Stomach (tissue), 8 donors: ENCODE measurements at regions not wholly inside any gene's neighbourhood (a gene's known extent, or its start where the extent isn't known, plus 50 kb on each side); places are given as distances from the start of the nearest gene placed in this dataset.

Experiments used
- DNase-seq, 2 donors: peaks; one replicate each; pipeline versions ENCODE4 v3.0.0 to v3.0.0-alpha.2; 2013 to 2019
- H3K27ac ChIP-seq, 5 donors: fragments of 200-600 bp in 4 of 5; sonication (generic) in 4 of 5; one replicate each; pipeline ENCODE4 v1.5.1; 2013 to 2019; ENCODE audit warnings: mild to moderate bottlenecking in 1 of 5, moderate library complexity in 1 of 5
- H3K27me3 ChIP-seq, 3 donors: fragments of 200-600 bp; sonication (generic); one replicate each; pipeline ENCODE4 v1.5.1; 2017 to 2019; ENCODE audit warnings: mixed run types in 1 of 3
- H3K36me3 ChIP-seq, 4 donors: fragments of 200-600 bp; sonication (generic); 1 replicate in 3 of 4; 2 replicates in 1 of 4; pipeline ENCODE4 v1.5.1; 2016 to 2019
- H3K4me1 ChIP-seq, 4 donors: fragments of 200-600 bp; sonication (generic); one replicate each; pipeline ENCODE4 v1.5.1; 2016 to 2019
- H3K4me3 ChIP-seq, 4 donors: fragments of 200-600 bp; sonication (generic) in 3 of 4; one replicate each; pipeline ENCODE4 v1.5.1; 2016 to 2019; ENCODE audit warnings: mild to moderate bottlenecking in 1 of 4
- H3K9me3 ChIP-seq, 4 donors: fragments of 200-600 bp; sonication (generic); one replicate each; pipeline ENCODE4 v1.5.1; 2016 to 2019
- EP300 ChIP-seq: sonication (generic); formaldehyde crosslinking; IDR thresholded peaks from one replicate; pipeline ENCODE4 v1.6.1; 2017; ENCODE audit warnings: antibody characterized with exemption
- POLR2A ChIP-seq, 4 donors: fragments of 450-650 bp; IDR thresholded peaks; one replicate each; pipeline ENCODE4 v1.6.1; 2016; ENCODE audit warnings: antibody characterized with exemption in 4 of 4, control low read depth in 2 of 4, mild to moderate bottlenecking in 1 of 4, moderate library complexity in 1 of 4
- POLR2AphosphoS5 ChIP-seq, 3 donors: sonication (generic); formaldehyde crosslinking; IDR thresholded peaks; one replicate each; pipeline ENCODE4 v1.6.1; 2016; ENCODE audit warnings: antibody characterized with exemption in 3 of 3
- WGBS, 5 donors: extraction: QIAGEN DNeasy Blood & Tissue Kit in 3 of 5; methylation state at CpG; one replicate each; pipeline versions ENCODE4 v1.1.5 to v1.1.7; 2013 to 2018; 5-methylcytosine and 5-hydroxymethylcytosine counted together
- intact Hi-C: fragments of 100-400 bp; cut with DNase I; formaldehyde crosslinking; loops from one replicate; pipeline ENCODE4 v1.15.1; 2023; ENCODE audit warnings: low total_unique reads
- TF ChIP-seq, protein P1 (sequence below), 7 experiments: fragments of 450-650 bp in 4 of 7; fragments of 200-600 bp in 3 of 7; sonication (generic) in 3 of 7; IDR thresholded peaks; one replicate each; pipeline ENCODE4 v1.5.1; 2016 to 2019; ENCODE audit warnings: antibody characterized with exemption in 7 of 7, control low read depth in 2 of 7, mild to moderate bottlenecking in 1 of 7
- donor health status: healthy with polysubstance abuse.
- donor health status: Bipolar disorder and iron deficiency.
- donor health status: healthy.

- no peak for TF ChIP-seq POLR2AphosphoS5 (IDR thresholded peaks at IDR 0.05)
- TF ChIP-seq, protein P1, sequence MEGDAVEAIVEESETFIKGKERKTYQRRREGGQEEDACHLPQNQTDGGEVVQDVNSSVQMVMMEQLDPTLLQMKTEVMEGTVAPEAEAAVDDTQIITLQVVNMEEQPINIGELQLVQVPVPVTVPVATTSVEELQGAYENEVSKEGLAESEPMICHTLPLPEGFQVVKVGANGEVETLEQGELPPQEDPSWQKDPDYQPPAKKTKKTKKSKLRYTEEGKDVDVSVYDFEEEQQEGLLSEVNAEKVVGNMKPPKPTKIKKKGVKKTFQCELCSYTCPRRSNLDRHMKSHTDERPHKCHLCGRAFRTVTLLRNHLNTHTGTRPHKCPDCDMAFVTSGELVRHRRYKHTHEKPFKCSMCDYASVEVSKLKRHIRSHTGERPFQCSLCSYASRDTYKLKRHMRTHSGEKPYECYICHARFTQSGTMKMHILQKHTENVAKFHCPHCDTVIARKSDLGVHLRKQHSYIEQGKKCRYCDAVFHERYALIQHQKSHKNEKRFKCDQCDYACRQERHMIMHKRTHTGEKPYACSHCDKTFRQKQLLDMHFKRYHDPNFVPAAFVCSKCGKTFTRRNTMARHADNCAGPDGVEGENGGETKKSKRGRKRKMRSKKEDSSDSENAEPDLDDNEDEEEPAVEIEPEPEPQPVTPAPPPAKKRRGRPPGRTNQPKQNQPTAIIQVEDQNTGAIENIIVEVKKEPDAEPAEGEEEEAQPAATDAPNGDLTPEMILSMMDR (IDR thresholded peaks at IDR 0.05), result no peak
- TF ChIP-seq EP300, result no peak
- TF ChIP-seq POLR2A (IDR thresholded peaks at IDR 0.05), result no peak
- no peak for DNase-seq
- intact Hi-C loops, result no loop called here
- H3K4me1 ChIP-seq, result no peaks in the 10 kb centered on the region
- peak overlapping the region in 1 of 5 donors; percentile 41 for H3K27ac ChIP-seq
- no peaks in the 10 kb centered on the region for H3K36me3 ChIP-seq
- H3K27me3 ChIP-seq, result no peaks in the 10 kb centered on the region
- no peak overlapping the region for H3K4me3 ChIP-seq
- H3K9me3 ChIP-seq, result no peaks in the 10 kb centered on the region
Observed at GRCh38 chr4:169342906-169343564, 72.3 kb upstream of the SH3RF1 start.

DNA sequence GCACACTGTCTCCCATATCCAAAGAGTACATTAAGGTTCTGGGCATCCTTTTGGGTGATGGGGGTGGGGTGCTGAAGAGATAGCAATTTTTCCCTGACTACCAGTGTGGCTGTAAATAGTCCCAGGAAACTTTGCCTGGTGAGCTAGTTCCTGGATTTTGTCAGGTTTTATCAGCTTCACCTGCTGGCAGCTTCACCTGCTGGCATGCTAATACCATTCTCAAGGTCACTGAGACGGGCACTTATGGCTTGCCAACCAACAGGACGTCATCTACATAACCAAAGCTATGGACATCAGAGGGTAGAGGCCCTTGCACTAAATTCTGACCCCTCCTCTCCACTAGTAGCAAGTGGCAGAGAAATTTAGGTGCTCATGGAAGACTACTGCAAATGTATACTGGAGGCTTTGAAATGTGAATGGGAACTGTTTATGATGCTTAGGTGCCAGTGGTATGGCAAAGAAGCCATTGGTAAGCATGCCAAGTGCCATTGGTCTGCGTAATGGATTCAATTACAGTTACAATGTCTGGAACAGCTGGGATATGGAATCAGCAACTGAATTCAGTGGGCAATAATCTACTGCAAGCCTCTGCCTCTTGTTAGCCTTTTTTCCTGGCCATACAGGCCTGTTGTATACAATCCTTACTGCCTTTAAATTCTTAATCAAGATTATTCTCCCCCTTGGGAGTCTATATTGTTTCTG is 71.6 kb upstream of the SH3RF1 start:
- TF ChIP-seq POLR2A (IDR thresholded peaks at IDR 0.05), result no peak
- TF ChIP-seq, protein P1 (IDR thresholded peaks at IDR 0.05), result no peak
- peak in 1 of 3 donors; percentile 30 for TF ChIP-seq POLR2AphosphoS5 (IDR thresholded peaks at IDR 0.05)
- 49 to 69% (median 58%) methylated on average over 3 of the region's 3 CpGs for WGBS, 5 donors

DNA sequence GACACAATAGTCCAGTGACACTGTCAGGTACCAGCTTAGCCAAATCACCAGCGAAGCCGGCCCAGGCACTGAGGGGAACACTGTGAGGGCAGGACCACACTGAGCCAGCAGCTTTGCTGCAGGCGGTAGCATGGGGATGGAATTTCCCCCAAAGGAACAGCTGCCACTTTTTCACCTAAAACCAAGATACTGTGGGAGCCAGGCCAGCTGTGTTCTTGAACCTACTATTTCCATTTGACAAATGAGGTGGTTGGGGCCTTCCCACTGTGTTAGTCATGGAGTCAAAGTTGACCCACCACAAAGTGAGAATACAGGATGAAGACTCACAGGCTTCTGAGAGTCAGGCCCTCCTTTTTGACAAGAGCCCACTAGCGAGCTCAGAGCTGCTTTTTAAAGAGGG is 70.7 kb upstream of the SH3RF1 start:
- TF ChIP-seq POLR2AphosphoS5 (IDR thresholded peaks at IDR 0.05) (no peak), EP300 (no peak), POLR2A (IDR thresholded peaks at IDR 0.05) (no peak)
- TF ChIP-seq, protein P1 (IDR thresholded peaks at IDR 0.05), result no peak
- intact Hi-C loops, result no loop called here
- Histone ChIP-seq H3K27me3 (no peaks in the 10 kb centered on the region), H3K36me3 (no peaks in the 10 kb centered on the region), H3K27ac (peak overlapping the region in 2 of 5 donors; percentile 22 to 26), H3K4me1 (no peaks in the 10 kb centered on the region), H3K4me3 (no peak overlapping the region), H3K9me3 (no peaks in the 10 kb centered on the region)
- WGBS, 5 donors, result 88 to 96% (median 89%) methylated on average over 4 of the region's 4 CpGs
- peak in 1 of 2 donors; percentile 19 for DNase-seq

More for the DNA sequence above, 71.6 kb upstream of the SH3RF1 start:
- Histone ChIP-seq H3K4me1 (no peaks in the 10 kb centered on the region), H3K9me3 (no peaks in the 10 kb centered on the region), H3K27ac (peak overlapping the region in 3 of 5 donors; percentile 26 to 41 (median 31)), H3K27me3 (no peaks in the 10 kb centered on the region), H3K4me3 (no peak overlapping the region), H3K36me3 (no peaks in the 10 kb centered on the region)
- intact Hi-C loops, result no loop called here
- peak in 1 of 2 donors; percentile 73 for DNase-seq

DNA sequence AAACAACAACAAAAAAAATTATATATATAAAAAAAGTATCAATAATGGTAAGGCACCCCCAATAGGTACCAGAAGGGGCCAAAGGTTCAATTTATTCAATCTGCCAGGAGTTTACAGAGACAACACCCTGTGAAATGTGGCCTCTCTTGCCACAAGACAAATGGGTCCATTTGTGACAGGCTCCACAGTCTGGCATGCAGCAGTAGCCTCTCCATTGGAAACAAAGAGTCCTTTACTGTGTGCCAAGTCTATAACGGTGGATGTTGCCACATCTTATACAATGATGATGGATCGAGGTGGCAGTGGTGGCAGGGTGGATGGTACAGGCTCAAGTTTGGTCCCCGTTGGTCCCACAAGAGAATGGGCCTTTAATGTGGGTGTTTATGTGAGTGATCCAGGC is 70.1 kb upstream of the SH3RF1 start:
- intact Hi-C loops, result no loop called here
- no peak for TF ChIP-seq POLR2AphosphoS5 (IDR thresholded peaks at IDR 0.05)
- TF ChIP-seq POLR2A (IDR thresholded peaks at IDR 0.05), result no peak
- TF ChIP-seq EP300, result no peak
- TF ChIP-seq, protein P1 (IDR thresholded peaks at IDR 0.05), result no peak
- 74 to 90% (median 84%) methylated on average over 3 of the region's 3 CpGs for WGBS, 5 donors
- no peak for DNase-seq
- Histone ChIP-seq H3K9me3 (no peaks in the 10 kb centered on the region), H3K27me3 (no peaks in the 10 kb centered on the region), H3K27ac (no peak overlapping the region), H3K36me3 (no peaks in the 10 kb centered on the region), H3K4me3 (no peak overlapping the region), H3K4me1 (no peaks in the 10 kb centered on the region)
